CD14-positive monocyte (primary cell): ENCODE measurements at regions not wholly inside any gene's neighbourhood (a gene's known extent, or its start where the extent isn't known, plus 50 kb on each side); places are given as distances from the start of the nearest gene placed in this dataset.

ENCODE experiments used
- DNase-seq, 3 donors: peaks; one replicate each; pipeline ENCODE4 v3.0.0-alpha.2; 2011 to 2022
- H2AFZ ChIP-seq: 2 replicates; pipeline ENCODE4 v1.6.0; 2012; ENCODE audit warnings: mild to moderate bottlenecking, low read depth, low read length, inconsistent platforms; ENCODE audit not compliant: insufficient read depth, poor library complexity, severe bottlenecking
- H3K27ac ChIP-seq, 2 donors: 1 replicate in 1 of 2; 2 replicates in 1 of 2; pipeline ENCODE4 v1.5.1; 2012 to 2013; ENCODE audit warnings: low read length in 2 of 2, control low read depth in 1 of 2, inconsistent platforms in 1 of 2, low read depth in 1 of 2, mild to moderate bottlenecking in 1 of 2
- H3K27me3 ChIP-seq, 2 donors: one replicate each; pipeline versions ENCODE4 v1.6.0 to v1.6.1; 2011 to 2013; ENCODE audit warnings: low read length in 2 of 2; ENCODE audit not compliant: control insufficient read depth in 2 of 2, insufficient read depth in 2 of 2
- H3K36me3 ChIP-seq, 2 donors: replicated peaks in 1 of 2; 1 replicate in 1 of 2; 2 replicates in 1 of 2; pipeline versions ENCODE4 v1.5.1 to v1.6.1; 2012 to 2013; ENCODE audit warnings: low read length in 2 of 2, control low read depth in 1 of 2, inconsistent platforms in 1 of 2, mild to moderate bottlenecking in 1 of 2; ENCODE audit not compliant: insufficient read depth in 2 of 2, control insufficient read depth in 1 of 2
- H3K4me1 ChIP-seq, 2 donors: 1 replicate in 1 of 2; 2 replicates in 1 of 2; pipeline versions ENCODE4 v1.5.1 to v1.6.1; 2012 to 2013; ENCODE audit warnings: low read length in 2 of 2, control low read depth in 1 of 2, inconsistent platforms in 1 of 2, mild to moderate bottlenecking in 1 of 2, moderate library complexity in 1 of 2; ENCODE audit not compliant: insufficient read depth in 2 of 2, control insufficient read depth in 1 of 2
- H3K4me2 ChIP-seq: replicated peaks from 2 replicates; pipeline ENCODE3; 2012; ENCODE audit warnings: low read length, moderate library complexity, mild to moderate bottlenecking; ENCODE audit not compliant: poor library complexity, severe bottlenecking; ENCODE audit errors: extremely low read depth
- H3K4me3 ChIP-seq, 3 experiments: fragments of 200-600 bp in 1 of 3; sonication (generic) in 1 of 3; replicated peaks in 1 of 3; 1 replicate in 2 of 3; 2 replicates in 1 of 3; pipeline ENCODE4 v1.5.1; 2011 to 2013; ENCODE audit warnings: low read length in 3 of 3, mild to moderate bottlenecking in 3 of 3, control low read depth in 2 of 3, low read depth in 2 of 3, inconsistent platforms in 1 of 3, moderate library complexity in 1 of 3
- H3K79me2 ChIP-seq: 2 replicates; pipeline ENCODE4 v1.6.0; 2012; ENCODE audit warnings: mild to moderate bottlenecking, control low read depth, inconsistent platforms, low read length, moderate library complexity; ENCODE audit not compliant: insufficient read depth
- H3K9ac ChIP-seq: 2 replicates; pipeline ENCODE4 v1.6.0; 2017; ENCODE audit warnings: low read length, mild to moderate bottlenecking; ENCODE audit not compliant: insufficient read depth, poor library complexity, severe bottlenecking
- H3K9me3 ChIP-seq, 2 donors: replicated peaks in 1 of 2; 1 replicate in 1 of 2; 2 replicates in 1 of 2; pipeline versions ENCODE4 v1.5.1 to v1.6.1; 2012 to 2013; ENCODE audit warnings: low read length in 2 of 2, control low read depth in 1 of 2; ENCODE audit not compliant: control insufficient read depth in 1 of 2, insufficient read depth in 1 of 2
- H4K20me1 ChIP-seq: 2 replicates; pipeline ENCODE4 v1.6.0; 2012; ENCODE audit warnings: mild to moderate bottlenecking, low read length, control low read depth, moderate library complexity; ENCODE audit not compliant: insufficient read depth
- H3K27ac Mint-ChIP-seq, 7 donors: one replicate each; pipeline ENCODE4 v1.8.0; 2020; ENCODE audit warnings: mild to moderate bottlenecking in 7 of 7, mixed read lengths in 7 of 7, moderate library complexity in 6 of 7, inconsistent platforms in 2 of 7
- H3K27me3 Mint-ChIP-seq, 3 donors: one replicate each; pipeline ENCODE4 v1.8.0; 2021 to 2022; ENCODE audit warnings: low read depth in 3 of 3, mild to moderate bottlenecking in 3 of 3, mixed read lengths in 3 of 3, moderate library complexity in 3 of 3, inconsistent platforms in 1 of 3
- H3K36me3 Mint-ChIP-seq, 2 donors: one replicate each; pipeline ENCODE4 v1.8.0; 2020; ENCODE audit warnings: mixed read lengths in 2 of 2, inconsistent platforms in 1 of 2, mild to moderate bottlenecking in 1 of 2
- H3K4me1 Mint-ChIP-seq: one replicate; pipeline ENCODE4 v1.8.0; 2020; ENCODE audit warnings: mild to moderate bottlenecking, mixed read lengths
- H3K4me3 Mint-ChIP-seq, 2 donors: one replicate each; pipeline ENCODE4 v1.8.0; 2020; ENCODE audit warnings: mild to moderate bottlenecking in 2 of 2, mixed read lengths in 2 of 2, moderate library complexity in 1 of 2
- H3K9me3 Mint-ChIP-seq, 7 donors: one replicate each; pipeline ENCODE4 v1.8.0; 2020 to 2022; ENCODE audit warnings: mixed read lengths in 7 of 7, mild to moderate bottlenecking in 6 of 7, moderate library complexity in 6 of 7, inconsistent platforms in 2 of 7
- WGBS: methylation state at CpG from one replicate; pipeline ENCODE4 v1.1.5; 2013; ENCODE audit warnings: missing lambda C conversion rate; ENCODE audit not compliant: insufficient coverage; 5-methylcytosine and 5-hydroxymethylcytosine counted together
- intact Hi-C, 2 donors: fragments of 100-400 bp; cut with micrococcal nuclease; formaldehyde crosslinking; loops; one replicate each; pipeline versions ENCODE4 v1.15.0 to v1.15.1; 2023
- TF ChIP-seq, protein P1 (sequence below): fragments of 200-600 bp; IDR thresholded peaks from one replicate; pipeline ENCODE4 v1.8.0; 2022; ENCODE audit warnings: antibody characterized with exemption, mild to moderate bottlenecking

- Mint-ChIP-seq H3K27me3 (peaks cover 0 to 4% (median 2%) of the 10 kb centered on the region in 3 donors), H3K4me1 (no peaks in the 10 kb centered on the region), H3K4me3 (no peak overlapping the region), H3K9me3 (peaks cover 3 to 22% (median 13%) of the 10 kb centered on the region in 7 donors), H3K36me3 (no peaks in the 10 kb centered on the region), H3K27ac (no peak overlapping the region)
- no peak overlapping the region for H3K4me2 ChIP-seq
- no peak for DNase-seq
- H3K4me3 ChIP-seq = no peak overlapping the region
- no peaks in the 10 kb centered on the region for H3K4me1 ChIP-seq
- no peaks in the 10 kb centered on the region for H3K79me2 ChIP-seq
- TF ChIP-seq, protein P1, sequence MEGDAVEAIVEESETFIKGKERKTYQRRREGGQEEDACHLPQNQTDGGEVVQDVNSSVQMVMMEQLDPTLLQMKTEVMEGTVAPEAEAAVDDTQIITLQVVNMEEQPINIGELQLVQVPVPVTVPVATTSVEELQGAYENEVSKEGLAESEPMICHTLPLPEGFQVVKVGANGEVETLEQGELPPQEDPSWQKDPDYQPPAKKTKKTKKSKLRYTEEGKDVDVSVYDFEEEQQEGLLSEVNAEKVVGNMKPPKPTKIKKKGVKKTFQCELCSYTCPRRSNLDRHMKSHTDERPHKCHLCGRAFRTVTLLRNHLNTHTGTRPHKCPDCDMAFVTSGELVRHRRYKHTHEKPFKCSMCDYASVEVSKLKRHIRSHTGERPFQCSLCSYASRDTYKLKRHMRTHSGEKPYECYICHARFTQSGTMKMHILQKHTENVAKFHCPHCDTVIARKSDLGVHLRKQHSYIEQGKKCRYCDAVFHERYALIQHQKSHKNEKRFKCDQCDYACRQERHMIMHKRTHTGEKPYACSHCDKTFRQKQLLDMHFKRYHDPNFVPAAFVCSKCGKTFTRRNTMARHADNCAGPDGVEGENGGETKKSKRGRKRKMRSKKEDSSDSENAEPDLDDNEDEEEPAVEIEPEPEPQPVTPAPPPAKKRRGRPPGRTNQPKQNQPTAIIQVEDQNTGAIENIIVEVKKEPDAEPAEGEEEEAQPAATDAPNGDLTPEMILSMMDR = no peak
- peaks cover 0 to 3% of the 10 kb centered on the region in 2 donors for H3K9me3 ChIP-seq
- H3K27ac ChIP-seq = no peak overlapping the region
- 40% methylated on average over 2 of the region's 9 CpGs for WGBS
- H3K36me3 ChIP-seq = no peaks in the 10 kb centered on the region
- H2AFZ ChIP-seq = no peak overlapping the region
- no peaks in the 10 kb centered on the region for H3K27me3 ChIP-seq
- no peaks in the 10 kb centered on the region for H4K20me1 ChIP-seq
- H3K9ac ChIP-seq = no peak overlapping the region
- intact Hi-C loops = no loop called here
Observed at GRCh38 chr5:116864157-116864837, 289.7 kb upstream of the SEMA6A start.

GRCh38 chr5:116862632-116863455 lies 288.2 kb upstream of the SEMA6A start:
- H3K9ac ChIP-seq = no peak overlapping the region
- Mint-ChIP-seq H3K36me3 (no peaks in the 10 kb centered on the region), H3K27me3 (peaks cover 0 to 4% (median 2%) of the 10 kb centered on the region in 3 donors), H3K4me3 (no peak overlapping the region), H3K4me1 (no peaks in the 10 kb centered on the region), H3K9me3 (peaks cover 3 to 13% (median 11%) of the 10 kb centered on the region in 7 donors), H3K27ac (no peak overlapping the region)
- no peaks in the 10 kb centered on the region for H3K79me2 ChIP-seq
- no peaks in the 10 kb centered on the region for H3K27me3 ChIP-seq
- H3K36me3 ChIP-seq = no peaks in the 10 kb centered on the region
- WGBS = 97% methylated on average over 3 of the region's 10 CpGs
- H3K4me3 ChIP-seq = no peak overlapping the region
- no peaks in the 10 kb centered on the region for H3K4me1 ChIP-seq
- no peaks in the 10 kb centered on the region for H3K9me3 ChIP-seq
- H3K4me2 ChIP-seq = no peak overlapping the region
- H2AFZ ChIP-seq = no peak overlapping the region
- no peak for DNase-seq
- no peaks in the 10 kb centered on the region for H4K20me1 ChIP-seq
- intact Hi-C loops = no loop called here
- H3K27ac ChIP-seq = no peak overlapping the region
- TF ChIP-seq, protein P1 = no peak
